NCI-H146 treated with DMSO at 0.1 percent for 48 hours (cell line): ENCODE measurements at regions not wholly inside any gene's neighbourhood (a gene's known extent, or its start where the extent isn't known, plus 50 kb on each side); places are given as distances from the start of the nearest gene placed in this dataset.

Experiments used
- DNase-seq: peaks from one replicate; lab custom pipeline; 2025; ENCODE audit not compliant: unreplicated experiment; lab: John Stamatoyannopoulos, UW

DNA sequence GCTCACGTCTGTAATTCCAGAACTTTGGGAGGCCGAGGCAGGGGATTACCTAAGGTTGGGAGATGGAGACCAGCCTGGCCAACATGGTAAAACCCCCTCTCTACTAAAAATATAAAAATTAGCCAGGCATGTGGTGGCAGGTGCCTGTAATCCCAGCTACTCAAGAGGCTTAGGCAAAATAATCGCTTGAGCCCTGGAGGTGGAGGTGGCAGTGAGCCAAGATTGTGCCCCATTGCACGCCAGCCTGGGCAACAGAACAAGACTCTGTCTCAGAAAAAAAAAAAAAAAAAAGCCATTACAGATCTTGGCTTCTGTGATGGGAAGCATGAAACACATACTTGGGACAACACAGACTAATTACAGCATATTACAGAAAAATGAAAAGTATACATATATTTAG, 1404.5 kb upstream of the SPRY2 start:
- no peak for DNase-seq

DNA sequence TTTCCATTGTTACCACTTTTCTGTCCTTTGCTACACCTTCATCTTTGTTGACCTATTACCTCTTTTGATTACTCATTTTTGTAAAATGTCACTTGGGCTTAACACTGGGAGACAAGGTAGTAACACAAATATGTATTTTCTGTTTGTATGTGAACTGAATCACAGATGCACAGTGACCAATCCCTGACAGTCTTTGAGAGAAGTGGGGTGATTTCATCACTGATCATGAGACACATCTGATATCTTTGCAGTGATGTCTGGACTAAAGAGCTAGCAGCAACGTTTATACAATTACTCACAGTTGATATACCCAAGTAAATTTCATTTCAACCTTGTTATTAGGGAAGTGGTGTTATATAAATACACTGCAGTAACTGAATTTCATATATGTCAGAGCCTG, 1397.4 kb upstream of the SPRY2 start:
- DNase-seq: no peak

DNA sequence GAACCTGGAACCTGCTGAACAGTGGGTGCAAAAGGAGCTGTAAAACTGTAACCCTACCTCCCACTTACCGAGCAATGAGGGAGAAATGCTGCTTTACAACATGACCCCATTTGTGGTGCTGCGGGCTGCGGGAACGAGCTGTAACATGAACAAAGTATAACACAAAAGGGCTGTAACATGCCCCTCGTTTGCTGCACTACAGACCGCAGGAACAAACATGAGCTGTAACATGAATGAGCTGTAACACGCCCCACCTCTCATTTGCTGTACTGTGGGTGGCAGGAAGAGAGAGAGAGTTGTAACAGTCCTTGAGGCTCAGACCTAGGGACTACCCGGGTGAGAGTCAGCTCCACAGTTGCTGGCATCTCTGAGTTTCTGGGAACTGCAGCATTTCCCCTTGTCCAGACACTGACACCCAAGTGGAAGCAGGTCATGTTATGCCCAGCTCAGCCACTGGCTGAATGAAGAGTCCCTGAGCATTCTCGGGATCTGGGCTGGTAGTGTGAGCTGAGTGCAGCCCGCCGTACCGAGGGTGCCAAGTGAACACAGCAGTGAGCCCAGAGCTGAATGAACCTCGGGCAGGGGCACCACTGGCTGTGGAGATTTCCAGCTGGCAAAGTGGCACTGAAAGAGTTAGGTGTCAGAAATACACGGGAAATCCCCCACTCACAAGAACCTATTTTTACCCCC, 1385.3 kb upstream of the SPRY2 start:
- no peak for DNase-seq

DNA sequence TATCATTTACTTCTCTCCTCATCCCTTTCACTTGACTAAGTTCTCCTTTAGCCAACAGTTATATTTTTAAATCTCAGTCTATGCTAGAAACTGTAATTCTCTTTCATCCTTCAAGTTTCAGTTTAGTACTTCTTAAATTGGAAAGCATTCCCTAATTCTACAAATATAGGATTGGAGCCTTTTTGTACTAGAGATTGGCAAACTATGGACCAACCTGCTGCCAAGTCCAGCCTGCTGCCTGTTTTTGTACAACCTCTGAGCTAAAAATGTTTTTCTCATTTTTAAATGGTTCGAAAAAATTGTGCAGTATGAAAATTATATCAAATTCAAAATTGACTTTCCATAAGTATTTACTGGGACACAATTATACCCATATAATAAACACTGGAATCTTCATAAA, 1381.5 kb upstream of the SPRY2 start:
- no peak for DNase-seq

DNA sequence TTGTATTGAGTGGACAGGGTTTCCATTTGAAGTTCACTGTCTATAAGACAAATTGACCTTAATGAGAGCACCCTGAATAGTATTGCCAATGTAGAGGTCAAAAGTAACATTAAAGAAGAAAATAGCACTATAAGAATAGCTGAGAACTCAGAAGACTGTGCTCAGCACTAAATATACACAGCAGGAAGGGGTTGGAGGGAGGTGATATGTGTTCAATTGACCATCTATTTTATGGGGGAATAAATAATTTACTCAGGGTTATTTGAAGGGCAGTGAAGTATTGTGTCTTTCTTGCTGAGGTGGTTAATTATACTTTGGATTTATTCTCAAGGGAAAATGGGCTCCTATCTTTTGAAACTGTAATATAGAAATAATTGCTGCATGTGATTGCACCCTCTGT, 1380.5 kb upstream of the SPRY2 start:
- DNase-seq: no peak

DNA sequence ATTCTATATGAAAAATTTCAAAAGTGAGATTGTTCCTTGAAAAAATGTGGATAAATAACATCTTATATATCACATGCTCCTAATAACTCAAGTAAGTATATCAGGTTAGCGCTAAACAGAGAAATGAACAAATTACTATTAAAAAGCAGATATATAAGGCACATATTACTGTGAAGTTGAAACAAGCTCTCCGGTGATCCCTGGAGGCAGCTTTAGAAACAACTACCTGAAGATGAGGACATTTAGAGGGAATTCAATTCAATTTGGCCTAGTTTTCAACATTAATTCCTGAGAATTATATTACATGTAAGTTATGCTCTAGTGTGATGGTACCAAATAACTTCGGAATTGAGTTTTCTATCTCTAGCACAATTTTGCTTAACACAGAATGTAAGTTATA, 1373.6 kb upstream of the SPRY2 start:
- DNase-seq: no peak

DNA sequence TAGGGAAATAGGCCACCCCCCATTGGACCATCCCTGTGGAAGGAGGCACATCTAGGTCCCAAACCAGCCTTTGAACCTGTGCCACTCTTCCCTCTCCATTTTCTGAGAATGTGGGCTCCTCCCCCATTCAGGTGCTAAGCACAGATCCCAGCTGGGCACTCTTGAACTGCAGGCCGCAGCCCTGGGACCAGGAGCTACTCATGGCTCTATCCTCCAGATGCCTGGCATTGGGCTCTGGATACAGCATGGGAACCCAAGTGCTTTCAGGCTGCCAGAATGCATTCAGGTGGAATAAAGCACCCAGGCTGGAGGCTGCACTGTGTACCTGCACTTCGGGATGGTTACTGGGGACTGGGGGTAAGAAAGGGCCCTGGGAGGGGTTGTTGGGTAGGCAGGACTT, 1372.3 kb upstream of the SPRY2 start:
- DNase-seq: no peak

DNA sequence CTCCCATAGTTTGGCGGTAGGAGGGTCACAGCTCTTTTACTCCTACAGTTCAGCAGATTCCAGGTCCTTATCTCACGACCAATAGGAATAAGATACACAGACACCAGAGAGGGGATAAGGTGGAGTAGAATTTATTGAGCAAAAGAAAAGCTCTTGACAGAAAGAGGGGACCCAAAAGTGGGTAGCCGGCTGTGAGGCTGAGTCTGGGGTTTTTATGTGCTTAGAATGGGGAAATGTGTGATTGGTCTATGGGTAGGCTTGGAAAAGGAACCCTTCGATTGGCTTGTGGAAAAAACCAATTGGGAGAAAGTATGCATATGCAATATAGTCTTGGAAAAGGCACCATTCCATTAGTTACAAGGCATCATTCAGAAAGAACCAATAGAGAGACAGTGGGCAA, 1356.9 kb upstream of the SPRY2 start:
- no peak for DNase-seq

DNA sequence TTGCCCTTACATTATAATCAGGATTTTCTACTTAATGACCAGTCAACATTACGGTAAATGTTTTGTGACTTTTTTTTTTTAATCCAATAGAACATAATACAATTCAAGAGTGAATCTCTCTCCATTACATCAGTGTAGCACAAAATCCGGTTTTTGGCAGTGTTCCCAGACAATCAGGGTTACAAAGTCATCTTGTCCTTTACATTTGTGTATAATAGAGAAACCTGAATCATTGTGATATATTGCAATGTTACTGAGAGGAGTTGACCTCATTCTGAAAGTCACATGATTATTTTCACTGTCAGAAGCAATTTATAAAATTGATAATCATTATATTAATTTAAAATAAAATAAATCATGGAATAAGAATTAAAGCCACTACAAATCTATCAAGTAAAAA, 1346.0 kb upstream of the SPRY2 start:
- DNase-seq: no peak

DNA sequence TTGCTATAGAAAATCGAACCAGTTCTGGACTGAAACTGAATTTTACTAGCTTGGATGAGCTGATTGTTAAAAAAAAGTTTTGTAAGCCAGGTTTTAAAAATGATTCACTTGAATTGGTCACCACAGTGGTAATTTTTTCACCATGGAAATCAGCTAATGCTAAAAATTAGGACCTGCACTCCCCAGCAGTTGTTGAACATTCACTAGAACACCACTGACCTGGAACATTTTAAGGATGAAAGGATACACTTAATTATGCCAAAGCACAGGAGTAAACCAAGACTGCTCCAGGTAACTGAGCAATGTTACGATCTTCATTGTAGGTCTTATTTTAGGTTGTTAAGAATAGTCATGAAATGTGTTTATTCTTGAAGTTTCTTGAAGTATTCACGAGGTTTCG, 1342.6 kb upstream of the SPRY2 start:
- DNase-seq: no peak

DNA sequence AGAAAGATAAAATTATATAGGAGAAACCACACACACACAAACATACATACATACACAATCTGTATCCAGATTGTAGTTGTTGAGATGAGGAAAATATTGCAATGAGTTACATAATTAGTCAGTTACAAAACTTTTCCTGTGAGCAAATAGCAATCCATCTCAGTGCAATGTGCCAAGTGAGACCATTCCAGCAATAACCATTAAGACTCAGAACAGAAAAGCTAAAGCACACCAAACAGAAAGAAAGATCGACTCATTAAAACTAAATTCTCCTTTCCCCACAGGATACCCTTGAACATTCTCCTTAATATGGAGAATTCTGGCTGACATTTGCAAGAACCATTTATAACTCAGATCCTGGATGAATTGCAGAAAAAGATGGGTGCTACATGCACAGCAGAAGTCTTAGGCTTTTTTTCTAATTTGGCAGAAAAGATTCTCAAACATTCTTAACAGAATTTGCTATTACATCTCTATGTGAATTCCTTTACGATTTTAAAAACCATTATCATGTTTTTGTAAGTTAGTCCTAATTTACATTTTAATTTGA, 1341.2 kb upstream of the SPRY2 start:
- DNase-seq: no peak

DNA sequence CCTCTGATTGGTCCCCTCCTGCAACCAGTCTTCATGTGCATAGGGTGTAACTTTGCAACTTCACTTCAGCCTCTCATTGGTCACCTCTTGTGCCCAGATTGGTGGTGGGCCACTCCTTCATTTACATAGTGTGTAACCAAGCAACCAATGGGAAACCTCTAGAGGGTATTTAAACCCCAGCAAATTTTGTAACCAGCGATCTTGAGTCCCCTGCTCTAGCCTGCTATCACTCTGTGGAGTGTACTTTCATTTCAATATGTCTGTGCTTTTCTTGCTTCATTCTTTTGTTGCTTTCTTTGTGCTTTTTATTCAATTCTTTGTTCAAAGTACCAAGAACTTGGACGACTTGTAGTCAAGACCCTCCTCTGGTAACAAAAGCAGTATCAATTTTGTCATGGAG, 1336.9 kb upstream of the SPRY2 start:
- DNase-seq: no peak

DNA sequence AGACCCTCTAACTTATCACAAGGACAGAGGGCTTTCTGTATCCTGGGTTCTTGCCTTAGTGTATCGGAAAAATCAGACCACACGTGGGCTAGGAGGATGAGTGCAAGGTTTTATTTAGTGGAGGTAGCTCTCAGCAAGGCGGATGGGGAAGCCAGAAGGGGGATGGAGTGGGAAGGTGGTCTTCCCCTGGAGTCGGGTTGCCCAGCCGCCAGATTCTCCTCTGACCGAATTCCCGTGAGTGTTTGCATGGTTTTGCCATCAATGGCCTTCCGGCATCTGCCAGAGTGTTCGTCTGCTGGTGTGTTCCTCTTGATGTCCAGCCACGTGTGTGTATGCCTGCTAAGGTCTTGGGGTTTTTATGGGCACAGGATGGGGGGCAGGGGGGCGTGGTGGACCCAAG, 1335.1 kb upstream of the SPRY2 start:
- DNase-seq: no peak

DNA sequence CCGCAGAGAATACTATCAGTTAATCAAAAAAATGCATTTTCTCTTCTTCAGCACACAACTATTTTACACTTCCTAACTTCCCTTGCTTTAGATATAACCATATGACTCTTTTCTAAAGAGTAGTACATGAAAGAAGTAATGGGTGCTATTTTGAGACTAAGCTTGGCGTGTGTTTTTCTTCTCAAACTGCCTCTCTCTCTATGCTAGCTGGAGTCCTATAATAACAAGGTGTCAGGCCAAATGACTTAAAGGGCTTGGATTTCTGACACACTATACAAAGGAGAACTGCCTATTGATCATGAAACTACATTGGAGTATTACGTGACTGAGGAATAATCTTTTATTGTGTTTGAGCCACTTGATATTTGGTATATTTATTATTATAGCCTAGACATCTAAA, 1330.1 kb upstream of the SPRY2 start:
- DNase-seq: no peak

DNA sequence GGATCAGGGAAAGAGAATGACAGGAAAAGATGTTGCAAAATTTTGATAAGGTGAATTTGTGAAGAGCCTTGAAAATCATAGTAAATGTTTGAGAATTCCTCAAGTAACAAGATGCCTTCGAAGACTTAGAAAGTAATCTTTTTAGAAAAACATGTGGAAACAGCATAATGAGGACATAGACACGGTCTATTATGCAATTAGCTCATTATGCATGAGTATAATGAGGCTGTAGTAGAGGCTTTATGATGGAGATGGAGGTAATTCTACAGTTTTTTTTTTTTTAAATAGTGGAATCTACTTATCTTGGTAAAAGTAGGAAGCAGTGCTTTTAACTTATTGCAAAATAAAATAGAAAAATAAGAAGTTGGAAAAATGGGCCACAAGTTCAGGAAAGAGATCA, 1329.1 kb upstream of the SPRY2 start:
- DNase-seq: no peak

DNA sequence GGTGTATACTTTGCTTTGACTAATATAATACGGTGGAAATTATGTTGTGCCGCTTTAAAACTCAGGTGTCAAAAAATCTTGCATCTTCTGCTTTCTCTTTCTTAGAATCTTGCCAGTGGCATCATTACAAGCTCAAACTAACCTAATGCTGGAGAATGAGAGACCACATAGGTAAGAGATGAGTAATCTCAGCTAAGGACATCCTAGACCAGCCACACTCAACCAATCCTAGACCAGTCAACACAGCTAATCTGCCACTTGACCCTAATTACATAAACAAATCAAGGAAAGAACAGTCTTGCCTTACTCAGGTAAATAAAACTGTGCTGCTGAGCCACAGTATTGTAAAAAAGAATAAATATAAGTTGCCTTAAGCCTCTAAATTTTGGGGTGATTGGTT, 1323.9 kb upstream of the SPRY2 start:
- DNase-seq: no peak

DNA sequence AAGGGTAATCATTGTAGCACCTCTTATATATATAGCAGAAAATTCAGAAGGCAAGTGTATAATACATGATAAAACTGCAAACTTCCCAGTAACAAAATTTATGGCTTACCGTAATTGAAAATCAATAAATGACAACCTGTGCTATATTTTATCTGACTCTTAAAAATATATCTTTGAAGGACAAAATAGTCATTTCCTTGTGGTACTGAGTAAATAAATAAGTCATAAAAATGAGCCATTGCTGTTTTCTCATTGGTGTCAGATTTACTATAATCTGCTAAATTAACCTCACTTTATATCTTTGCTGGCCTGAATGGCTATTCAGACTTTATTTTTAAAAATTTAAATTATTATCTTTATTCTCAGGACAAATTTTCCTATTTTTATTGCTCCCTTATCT, 1319.1 kb upstream of the SPRY2 start:
- DNase-seq: no peak

DNA sequence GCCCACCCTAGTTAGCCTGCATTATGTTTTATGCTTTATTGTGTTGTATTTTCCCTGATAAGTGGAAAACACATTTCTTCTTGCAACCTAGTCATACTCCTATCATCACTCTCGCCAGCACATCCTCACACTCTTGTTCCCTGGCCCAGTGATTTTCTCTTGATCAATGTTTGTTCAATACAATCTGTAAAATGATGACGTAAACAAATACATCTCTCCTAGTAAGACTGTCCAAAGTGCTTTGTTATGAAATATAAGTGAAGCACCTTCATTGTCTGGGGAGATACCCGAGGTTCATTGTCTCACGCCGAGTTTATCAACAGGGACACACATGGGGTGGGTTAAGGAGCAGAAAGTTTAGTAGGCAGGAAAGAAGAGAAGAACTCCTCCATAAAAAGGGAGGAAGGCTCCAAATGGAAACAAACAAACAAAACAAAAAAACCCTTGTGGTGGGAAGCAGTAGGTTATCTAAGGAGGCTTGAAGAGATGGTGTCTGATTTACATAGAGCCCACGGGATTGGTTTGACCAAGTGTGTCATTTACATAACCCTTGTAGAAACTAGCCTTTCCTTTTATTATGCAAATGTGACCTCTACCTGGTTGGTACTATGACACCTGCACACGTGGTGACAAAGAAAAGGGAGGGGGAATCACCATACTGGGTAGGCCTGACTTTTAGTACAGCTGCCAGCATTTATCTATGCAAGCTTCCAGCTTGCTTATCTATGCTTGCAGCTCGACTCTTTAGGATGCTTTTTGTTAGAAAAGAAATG, 1317.9 kb upstream of the SPRY2 start:
- DNase-seq: no peak

DNA sequence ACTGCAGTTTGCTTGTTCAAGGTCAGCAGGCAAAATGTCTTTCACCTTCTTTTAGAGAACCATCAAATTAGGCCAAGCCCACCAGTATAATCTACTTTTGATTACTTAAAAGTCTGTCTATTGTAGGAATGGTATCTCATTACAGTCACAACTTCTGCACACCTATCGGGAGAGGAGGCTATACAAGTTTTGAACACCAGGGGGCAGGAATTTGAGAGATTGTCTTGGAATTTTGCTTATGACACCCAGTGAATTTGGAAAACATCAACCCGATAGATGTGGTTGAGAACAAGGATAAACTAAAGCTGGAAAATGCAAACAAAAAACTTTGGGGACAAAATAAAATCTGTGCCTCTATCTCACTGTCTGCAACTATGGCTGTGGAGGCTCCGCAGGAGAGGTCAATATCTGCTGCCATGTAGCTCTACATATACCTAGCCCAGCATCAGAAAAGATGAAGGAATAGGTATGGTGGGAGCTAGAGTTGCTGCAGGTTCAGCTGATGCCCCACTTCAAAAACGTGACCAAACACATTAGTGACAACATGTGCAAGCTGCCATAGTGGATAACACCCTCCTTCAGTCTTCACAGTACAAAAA, 1299.2 kb upstream of the SPRY2 start:
- no peak for DNase-seq

DNA sequence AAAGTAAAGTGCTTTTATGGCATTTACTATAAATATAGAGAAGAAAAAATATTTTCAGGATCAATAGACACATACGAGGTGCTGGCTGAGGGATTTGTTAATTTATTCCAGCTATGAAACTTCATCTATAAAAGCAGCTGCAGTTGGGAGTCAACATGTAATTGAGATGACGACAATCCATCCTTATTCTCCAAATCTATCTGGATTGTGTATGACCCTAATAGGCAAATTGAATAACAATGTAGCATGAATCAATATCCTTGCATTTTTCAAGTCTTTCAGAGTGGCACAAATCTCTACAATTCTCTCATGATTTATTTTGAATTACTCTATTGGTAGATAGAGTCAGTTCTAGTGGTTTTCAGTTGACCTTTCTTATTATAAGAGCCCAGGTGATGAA, 1296.5 kb upstream of the SPRY2 start:
- DNase-seq: no peak

DNA sequence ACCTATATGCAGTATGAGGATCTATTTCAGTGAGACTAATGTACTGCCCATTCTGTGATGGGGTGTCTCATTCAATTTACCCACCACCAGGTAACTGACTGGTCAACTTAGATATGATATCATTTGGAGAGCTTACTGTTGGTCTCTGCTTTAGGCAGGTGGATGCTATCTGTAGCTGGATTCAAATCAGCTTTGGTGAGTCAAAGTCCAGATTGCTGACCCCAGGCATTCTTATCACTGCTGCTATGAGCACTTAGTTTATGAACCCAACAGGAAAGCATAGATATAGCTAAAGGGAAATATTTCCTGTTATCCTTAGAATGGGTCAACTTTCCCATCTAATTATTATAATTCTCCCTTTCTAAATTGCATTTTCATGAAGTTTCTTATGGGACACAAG, 1295.2 kb upstream of the SPRY2 start:
- DNase-seq: no peak

DNA sequence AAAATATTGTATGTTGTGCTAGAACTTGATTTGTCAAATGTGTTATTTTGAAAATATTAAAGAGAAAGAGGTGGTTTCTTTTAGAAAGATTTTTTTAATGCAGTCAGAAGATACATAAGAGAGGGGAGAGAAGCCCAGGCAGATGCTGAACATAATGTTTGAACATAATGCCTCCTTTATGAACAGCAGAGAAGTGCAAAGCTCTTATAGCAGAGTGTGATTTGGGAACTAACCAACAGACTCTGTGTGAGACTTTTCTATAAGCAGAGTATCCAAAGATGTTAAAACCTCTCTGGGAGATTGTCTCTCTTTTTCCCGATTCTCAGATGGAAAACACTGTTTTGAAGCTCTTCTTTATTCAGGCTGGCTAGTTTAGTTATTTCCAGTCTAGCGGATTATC, 1274.1 kb upstream of the SPRY2 start:
- DNase-seq: no peak
